Mesenchymal stem cell (in vitro differentiated cells and primary cell): ENCODE measurements at regions not wholly inside any gene's neighbourhood (a gene's known extent, or its start where the extent isn't known, plus 50 kb on each side); places are given as distances from the start of the nearest gene placed in this dataset.

Experiments used
- DNase-seq: peaks from one replicate; pipeline ENCODE4 v3.0.0-alpha.2; 2013
- H2AFZ ChIP-seq: one replicate; pipeline ENCODE4 v1.6.1; 2013; ENCODE audit warnings: low read depth, mild to moderate bottlenecking, control low read depth, inconsistent platforms, low read length, moderate library complexity
- H2AK5ac ChIP-seq: 2 replicates; pipeline ENCODE4 v1.6.1; 2013; ENCODE audit warnings: low read length, moderate library complexity, mild to moderate bottlenecking, inconsistent platforms; ENCODE audit not compliant: severe bottlenecking
- H2BK120ac ChIP-seq: one replicate; pipeline ENCODE4 v1.6.1; 2013; ENCODE audit warnings: low read depth, mild to moderate bottlenecking, inconsistent platforms, low read length, moderate library complexity
- H2BK12ac ChIP-seq, 2 experiments: one replicate each; pipeline ENCODE4 v1.6.1; 2013; ENCODE audit warnings: inconsistent platforms in 2 of 2, low read length in 2 of 2, mild to moderate bottlenecking in 2 of 2, moderate library complexity in 2 of 2, control low read depth in 1 of 2
- H2BK15ac ChIP-seq: one replicate; pipeline ENCODE4 v1.6.1; 2013; ENCODE audit warnings: mild to moderate bottlenecking, low read depth, inconsistent platforms; ENCODE audit not compliant: poor library complexity, severe bottlenecking
- H2BK5ac ChIP-seq: 2 replicates; pipeline ENCODE4 v1.6.1; 2013; ENCODE audit warnings: low read depth, mild to moderate bottlenecking, low read length, control low read depth, inconsistent platforms; ENCODE audit not compliant: poor library complexity, severe bottlenecking
- H3K14ac ChIP-seq, 2 experiments: one replicate each; pipeline ENCODE4 v1.6.1; 2013; ENCODE audit warnings: inconsistent platforms in 2 of 2, low read length in 2 of 2, control low read depth in 1 of 2, mild to moderate bottlenecking in 1 of 2, moderate library complexity in 1 of 2
- H3K18ac ChIP-seq, 2 experiments: one replicate each; pipeline ENCODE4 v1.6.1; 2013; ENCODE audit warnings: inconsistent platforms in 2 of 2, low read length in 2 of 2, control low read depth in 1 of 2, low read depth in 1 of 2, mild to moderate bottlenecking in 1 of 2
- H3K23ac ChIP-seq, 2 experiments: one replicate each; pipeline ENCODE4 v1.6.1; 2013; ENCODE audit warnings: inconsistent platforms in 2 of 2, low read length in 2 of 2, mild to moderate bottlenecking in 2 of 2, moderate library complexity in 2 of 2, control low read depth in 1 of 2
- H3K27ac ChIP-seq: 2 replicates; pipeline ENCODE4 v1.5.1; 2013; ENCODE audit warnings: mild to moderate bottlenecking, moderate library complexity, low read length, control low read depth, inconsistent platforms; ENCODE audit not compliant: poor library complexity, severe bottlenecking
- H3K27me3 ChIP-seq, 2 experiments: 2 replicates each; pipeline versions ENCODE4 v1.6.1 to v1.7.0; 2013; ENCODE audit warnings: low read length in 2 of 2, mild to moderate bottlenecking in 2 of 2, moderate library complexity in 2 of 2, control low read depth in 1 of 2, inconsistent platforms in 1 of 2; ENCODE audit not compliant: control insufficient read depth in 1 of 2, insufficient read depth in 1 of 2
- H3K36me3 ChIP-seq, 2 experiments: 2 replicates each; pipeline versions ENCODE4 v1.6.1 to v1.7.0; 2013; ENCODE audit warnings: low read length in 2 of 2, control low read depth in 1 of 2, inconsistent platforms in 1 of 2, low read depth in 1 of 2, mild to moderate bottlenecking in 1 of 2; ENCODE audit not compliant: insufficient read depth in 2 of 2, control insufficient read depth in 1 of 2
- H3K4ac ChIP-seq, 2 experiments: one replicate each; pipeline ENCODE4 v1.6.1; 2013; ENCODE audit warnings: inconsistent platforms in 2 of 2, low read length in 2 of 2, mild to moderate bottlenecking in 2 of 2, moderate library complexity in 2 of 2, control low read depth in 1 of 2, low read depth in 1 of 2
- H3K4me1 ChIP-seq: 2 replicates; pipeline ENCODE4 v1.6.1; 2013; ENCODE audit warnings: low read depth, low read length, control low read depth; ENCODE audit not compliant: control insufficient read depth, insufficient read depth
- H3K4me2 ChIP-seq: 2 replicates; pipeline ENCODE4 v1.6.1; 2013; ENCODE audit warnings: low read length, mild to moderate bottlenecking, inconsistent platforms; ENCODE audit not compliant: poor library complexity, severe bottlenecking
- H3K4me3 ChIP-seq, 2 experiments: 2 replicates each; pipeline versions ENCODE4 v1.5.1 to v1.7.0; 2013; ENCODE audit warnings: low read length in 2 of 2, mild to moderate bottlenecking in 2 of 2, control low read depth in 1 of 2, low read depth in 1 of 2; ENCODE audit not compliant: insufficient read depth in 1 of 2
- H3K79me1 ChIP-seq: replicated peaks from 2 replicates; pipeline ENCODE4 v1.6.1; 2013; ENCODE audit warnings: mild to moderate bottlenecking, control low read depth, low read length, inconsistent platforms; ENCODE audit not compliant: poor library complexity, severe bottlenecking
- H3K9ac ChIP-seq: 2 replicates; pipeline ENCODE4 v1.7.0; 2013; ENCODE audit warnings: mild to moderate bottlenecking, low read length, moderate library complexity
- H3K9me3 ChIP-seq: 2 replicates; pipeline ENCODE4 v1.7.0; 2013; ENCODE audit warnings: mild to moderate bottlenecking, low read length; ENCODE audit not compliant: control insufficient read depth
- H4K8ac ChIP-seq: one replicate; pipeline ENCODE4 v1.6.1; 2013; ENCODE audit warnings: inconsistent platforms, mild to moderate bottlenecking, low read length, moderate library complexity
- H4K91ac ChIP-seq: one replicate; pipeline ENCODE4 v1.6.1; 2013; ENCODE audit warnings: mild to moderate bottlenecking, low read length, inconsistent platforms
- WGBS: methylation state at CpG from one replicate; pipeline ENCODE4 v1.1.7; 2013; ENCODE audit warnings: mixed read lengths; 5-methylcytosine and 5-hydroxymethylcytosine counted together

DNA sequence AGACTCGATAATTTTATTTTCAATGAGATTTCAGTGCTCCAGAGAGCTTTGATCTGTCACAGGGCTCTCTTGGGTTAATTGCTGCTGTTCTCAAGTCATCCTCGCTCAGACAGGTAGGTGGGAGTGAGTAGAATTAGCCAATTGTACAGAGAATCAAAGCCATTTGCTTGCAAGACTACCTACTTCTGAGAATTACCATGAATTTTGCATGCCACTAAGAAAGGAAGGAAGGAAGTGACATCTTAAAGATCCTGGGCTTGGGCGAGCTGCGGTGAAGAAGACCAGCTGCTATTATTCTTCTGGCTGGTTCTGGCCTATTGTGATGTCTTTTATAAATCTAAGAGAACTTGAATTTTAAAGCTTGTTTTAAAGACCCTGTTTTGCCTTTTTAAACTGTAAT lies 154.1 kb upstream of the LPP start:
- Histone ChIP-seq H3K14ac (no peak overlapping the region), H2AFZ (no peak overlapping the region), H3K4me1 (peaks cover 8% of the 10 kb centered on the region), H3K27ac (no peak overlapping the region), H4K91ac (no peak overlapping the region), H3K23ac (no peak overlapping the region), H2BK15ac (no peak overlapping the region), H3K79me1 (no peaks in the 10 kb centered on the region), H4K8ac (no peak overlapping the region), H2AK5ac (no peak overlapping the region), H3K36me3 (no peaks in the 10 kb centered on the region), H2BK5ac (no peak overlapping the region), H3K4ac (no peak overlapping the region), H3K18ac (no peak overlapping the region), H3K4me3 (no peak overlapping the region), H3K27me3 (no peaks in the 10 kb centered on the region), H2BK12ac (no peak overlapping the region), H3K9me3 (no peaks in the 10 kb centered on the region), H2BK120ac (no peak overlapping the region), H3K4me2 (no peak overlapping the region), H3K9ac (no peak overlapping the region)
- WGBS, result 84% methylated on average over 4 of the region's 4 CpGs
- no peak for DNase-seq

DNA sequence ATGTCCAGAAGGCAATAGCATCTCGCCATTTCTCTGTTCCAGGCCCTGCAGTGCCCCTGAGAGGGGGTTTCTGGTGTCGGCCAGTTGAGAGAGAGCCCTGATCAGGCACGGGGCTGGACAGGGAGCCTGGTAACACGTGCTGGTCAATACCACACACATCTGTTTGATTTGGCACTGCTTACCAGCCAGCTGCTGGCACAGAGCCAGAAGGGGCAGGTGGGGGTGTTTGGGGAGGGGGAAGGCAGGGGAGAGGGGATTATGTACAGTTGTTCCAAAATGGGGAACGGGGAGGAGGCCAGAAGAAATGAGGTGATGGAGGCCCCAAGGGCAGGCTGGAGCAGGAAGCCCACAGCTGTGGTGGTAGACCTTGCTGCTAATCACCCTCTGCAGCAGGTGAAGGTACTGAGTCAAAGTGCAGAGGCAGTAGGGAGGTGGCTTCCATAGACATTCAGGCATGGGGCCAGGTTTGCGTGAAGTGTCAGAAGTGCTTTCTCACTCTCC lies 153.5 kb upstream of the LPP start:
- no peaks in the 10 kb centered on the region for H3K79me1 ChIP-seq
- 96% methylated on average over 6 of the region's 6 CpGs for WGBS
- H2AK5ac ChIP-seq, result no peak overlapping the region
- H3K4me1 ChIP-seq, result peaks cover 8% of the 10 kb centered on the region
- no peak overlapping the region for H3K27ac ChIP-seq
- no peak overlapping the region for H3K9ac ChIP-seq
- H3K4ac ChIP-seq, result no peak overlapping the region
- no peak overlapping the region for H3K4me2 ChIP-seq
- no peak overlapping the region for H2BK5ac ChIP-seq
- no peak overlapping the region for H3K14ac ChIP-seq
- no peak overlapping the region for H2AFZ ChIP-seq
- H4K91ac ChIP-seq, result no peak overlapping the region
- no peak overlapping the region for H3K4me3 ChIP-seq
- no peak for DNase-seq
- no peak overlapping the region for H3K18ac ChIP-seq
- no peaks in the 10 kb centered on the region for H3K27me3 ChIP-seq
- no peak overlapping the region for H4K8ac ChIP-seq
- no peak overlapping the region for H2BK12ac ChIP-seq
- H2BK120ac ChIP-seq, result no peak overlapping the region
- no peak overlapping the region for H3K23ac ChIP-seq
- H2BK15ac ChIP-seq, result no peak overlapping the region
- no peaks in the 10 kb centered on the region for H3K36me3 ChIP-seq
- H3K9me3 ChIP-seq, result no peaks in the 10 kb centered on the region

DNA sequence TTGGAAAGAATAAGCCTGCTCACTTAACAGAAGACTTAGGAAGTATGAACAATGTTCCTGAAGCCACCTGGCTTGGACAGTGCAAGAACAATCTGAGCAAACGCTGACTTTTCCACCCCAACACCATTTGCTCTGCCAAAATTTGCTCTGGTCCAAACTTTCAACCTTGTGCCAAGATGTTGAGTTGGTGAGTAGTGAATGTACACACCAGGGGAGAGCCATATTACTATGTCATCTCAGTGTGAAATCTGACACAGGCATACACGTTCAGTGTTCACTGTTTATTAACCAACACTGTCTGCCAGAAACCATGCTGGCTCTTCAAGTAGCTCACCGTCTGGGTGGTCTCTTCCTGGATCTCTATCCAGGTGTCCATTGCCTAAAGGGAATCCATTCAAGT lies 152.9 kb upstream of the LPP start:
- H3K9me3 ChIP-seq, result no peaks in the 10 kb centered on the region
- no peak overlapping the region for H3K18ac ChIP-seq
- no peak overlapping the region for H2AK5ac ChIP-seq
- no peaks in the 10 kb centered on the region for H3K79me1 ChIP-seq
- H3K4ac ChIP-seq, result no peak overlapping the region
- H2BK5ac ChIP-seq, result no peak overlapping the region
- no peak overlapping the region for H2BK120ac ChIP-seq
- H3K4me1 ChIP-seq, result peaks cover 8% of the 10 kb centered on the region
- no peaks in the 10 kb centered on the region for H3K27me3 ChIP-seq
- H3K14ac ChIP-seq, result no peak overlapping the region
- H3K36me3 ChIP-seq, result no peaks in the 10 kb centered on the region
- no peak overlapping the region for H4K91ac ChIP-seq
- H4K8ac ChIP-seq, result no peak overlapping the region
- no peak overlapping the region for H2AFZ ChIP-seq
- H2BK12ac ChIP-seq, result no peak overlapping the region
- H3K4me3 ChIP-seq, result no peak overlapping the region
- H3K9ac ChIP-seq, result no peak overlapping the region
- H3K23ac ChIP-seq, result no peak overlapping the region
- H3K4me2 ChIP-seq, result no peak overlapping the region
- H3K27ac ChIP-seq, result no peak overlapping the region
- no peak overlapping the region for H2BK15ac ChIP-seq
- 82% methylated on average over 2 of the region's 3 CpGs for WGBS
- DNase-seq, result no peak

DNA sequence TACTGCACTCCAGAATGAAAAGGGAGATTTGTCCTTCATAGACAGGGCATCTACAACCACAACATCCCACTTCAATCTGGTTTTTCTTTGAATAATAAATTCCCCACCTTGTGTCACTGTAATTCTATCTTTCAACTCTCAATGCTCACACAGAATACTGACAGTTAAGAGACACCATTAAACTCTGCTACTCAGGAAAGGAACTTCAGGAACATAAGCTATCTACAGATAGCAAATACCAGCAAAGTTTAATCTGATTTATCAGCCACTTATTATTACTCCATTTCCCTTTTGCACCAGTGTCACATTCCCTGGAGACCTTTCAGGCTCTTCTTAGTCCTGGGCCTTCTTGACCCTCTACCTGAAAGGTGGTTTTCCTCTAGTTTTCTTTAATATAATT lies 152.0 kb upstream of the LPP start:
- Histone ChIP-seq H2BK5ac (no peak overlapping the region), H3K4me1 (peaks cover 12% of the 10 kb centered on the region), H3K36me3 (no peaks in the 10 kb centered on the region), H3K27ac (no peak overlapping the region), H3K23ac (no peak overlapping the region), H3K4me3 (no peak overlapping the region), H3K18ac (no peak overlapping the region), H3K27me3 (no peaks in the 10 kb centered on the region), H3K9ac (no peak overlapping the region), H3K79me1 (no peaks in the 10 kb centered on the region), H4K91ac (no peak overlapping the region), H2AFZ (no peak overlapping the region), H4K8ac (no peak overlapping the region), H2BK12ac (no peak overlapping the region), H3K9me3 (no peaks in the 10 kb centered on the region), H2BK120ac (no peak overlapping the region), H2BK15ac (no peak overlapping the region), H3K4ac (no peak overlapping the region), H2AK5ac (no peak overlapping the region), H3K4me2 (no peak overlapping the region), H3K14ac (no peak overlapping the region)
- DNase-seq, result no peak
